SH-SY5Y (cell line): ENCODE measurements at regions not wholly inside any gene's neighbourhood (a gene's known extent, or its start where the extent isn't known, plus 50 kb on each side); places are given as distances from the start of the nearest gene placed in this dataset.

Experiments
- GATA2 ChIP-seq: IDR thresholded peaks from 2 replicates; pipeline ENCODE4 v1.6.1; 2011; ENCODE audit warnings: mild to moderate bottlenecking, low read depth, low read length
- GATA3 ChIP-seq: IDR thresholded peaks from 2 replicates; pipeline ENCODE4 v1.6.1; 2011; ENCODE audit warnings: low read depth, mild to moderate bottlenecking, low read length, moderate library complexity

- TF ChIP-seq GATA2: no peak
- no peak for TF ChIP-seq GATA3
Measured at GRCh38 chr11:92793189-92793588, 176.3 kb upstream of the MTNR1B start.
